ENCODE measurements at regions not wholly inside any gene's neighbourhood (a gene's known extent, or its start where the extent isn't known, plus 50 kb on each side); places are given as distances from the start of the nearest gene placed in this dataset.

DNA sequence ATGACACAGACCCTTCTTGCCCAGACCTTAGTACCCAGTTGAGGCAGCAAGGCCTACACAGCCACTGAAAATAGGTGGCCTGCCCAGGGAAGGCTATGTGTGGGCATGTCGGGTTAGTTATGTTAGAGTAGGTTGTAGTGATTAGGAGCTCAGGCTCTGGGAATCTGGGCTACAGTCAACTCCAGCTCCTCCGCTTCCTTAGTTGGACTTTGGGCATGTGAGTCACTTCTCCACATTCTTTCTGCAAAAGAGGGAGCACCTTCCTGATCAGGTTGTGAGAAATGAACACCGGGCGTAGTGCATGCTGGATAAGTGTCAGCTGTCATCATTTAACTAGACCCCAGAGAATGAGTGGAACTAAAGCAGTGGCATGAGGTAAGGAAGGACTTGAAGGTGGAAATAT, 64.8 kb downstream of the ARHGAP35 start:
- TF ChIP-seq REST (IDR thresholded peaks at IDR 0.05; ENCODE audit: insufficient read depth in 1 of 2, low read depth in 2 of 2, low read length in 2 of 2) (no peak), POLR2AphosphoS5 (IDR thresholded peaks at IDR 0.05; ENCODE audit: low read depth, low read length) (no peak), TAF1 (IDR thresholded peaks at IDR 0.05; ENCODE audit: borderline replicate concordance, insufficient read depth, low read length) (no peak), SIN3A (IDR thresholded peaks at IDR 0.05; ENCODE audit: borderline replicate concordance, insufficient read depth, low read length) (no peak), FOXP2 (optimal IDR thresholded peaks at IDR 0.05; ENCODE audit: borderline replicate concordance, extremely low read depth, extremely low read length, insufficient read depth) (no peak)

DNA sequence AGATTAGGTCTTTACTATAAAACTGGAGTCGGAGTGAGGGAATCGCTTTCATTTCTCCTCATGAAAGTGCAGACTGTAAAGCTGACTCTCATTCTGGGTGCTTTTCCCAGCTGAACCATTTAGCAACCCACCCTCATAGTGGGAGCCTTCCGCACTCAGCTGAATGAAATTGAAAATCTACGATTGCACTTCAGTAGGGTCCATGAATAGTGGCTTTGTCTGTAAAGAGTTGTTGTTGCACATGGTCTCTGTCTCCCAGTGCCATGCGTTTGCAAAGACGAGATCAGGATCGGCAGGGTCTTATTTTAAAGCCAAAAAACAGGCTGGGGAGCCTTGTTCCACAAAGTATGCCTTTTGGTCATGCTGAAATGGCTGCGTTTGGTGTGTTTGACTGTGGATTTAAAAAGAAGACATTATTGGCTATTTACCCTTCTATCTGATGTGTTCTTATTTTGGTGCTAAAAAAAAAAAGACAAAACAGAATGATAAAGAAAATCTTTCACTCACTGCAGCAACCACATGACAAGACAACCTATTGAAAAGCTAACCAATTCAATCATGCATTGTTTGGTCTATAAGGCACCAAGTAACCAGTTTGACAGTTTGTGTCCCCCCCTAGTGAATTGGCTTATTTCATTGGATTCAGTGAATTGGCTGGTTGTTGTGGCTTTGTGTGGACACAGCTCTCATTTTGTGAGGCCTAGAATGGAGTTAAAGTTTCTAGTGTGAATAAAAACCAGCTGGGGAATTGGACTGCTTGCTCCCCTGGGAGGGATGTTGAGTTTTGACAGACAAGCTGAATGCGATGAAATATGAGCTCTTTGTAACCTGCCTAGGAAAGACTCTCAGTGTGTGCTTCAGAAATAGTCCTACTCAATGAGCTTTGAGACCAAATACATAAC, 65.6 kb downstream of the ARHGAP35 start:
- TF ChIP-seq FOXP2 (optimal IDR thresholded peaks at IDR 0.05; ENCODE audit: borderline replicate concordance, extremely low read depth, extremely low read length, insufficient read depth) (no peak), SIN3A (IDR thresholded peaks at IDR 0.05; ENCODE audit: borderline replicate concordance, insufficient read depth, low read length) (no peak), POLR2AphosphoS5 (IDR thresholded peaks at IDR 0.05; ENCODE audit: low read depth, low read length) (no peak), TAF1 (IDR thresholded peaks at IDR 0.05; ENCODE audit: borderline replicate concordance, insufficient read depth, low read length) (no peak), REST (IDR thresholded peaks at IDR 0.05; ENCODE audit: insufficient read depth in 1 of 2, low read depth in 2 of 2, low read length in 2 of 2) (no peak)

DNA sequence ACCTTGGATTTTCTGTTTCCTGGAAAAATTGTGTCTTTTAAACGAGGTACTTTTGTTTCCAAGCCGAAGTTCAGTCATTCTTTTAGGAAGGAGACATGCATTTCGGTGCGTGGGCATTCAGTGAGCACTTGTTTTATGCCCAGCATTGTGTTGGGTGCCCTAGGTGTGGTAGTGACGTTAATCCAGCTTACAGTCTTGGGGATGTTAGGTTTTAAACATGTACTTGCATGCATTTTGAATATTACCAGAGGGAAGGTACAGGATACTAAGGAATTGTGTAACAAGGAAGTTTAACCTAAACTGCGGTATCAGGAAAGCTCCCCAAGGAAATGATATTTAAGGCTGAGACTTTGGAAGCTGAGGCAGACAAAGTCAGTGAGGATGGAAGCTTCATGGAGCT, 66.3 kb downstream of the ARHGAP35 start:
- TF ChIP-seq SIN3A (IDR thresholded peaks at IDR 0.05; ENCODE audit: borderline replicate concordance, insufficient read depth, low read length): no peak
- no peak for TF ChIP-seq FOXP2 (optimal IDR thresholded peaks at IDR 0.05; ENCODE audit: borderline replicate concordance, extremely low read depth, extremely low read length, insufficient read depth)
- TF ChIP-seq REST (IDR thresholded peaks at IDR 0.05; ENCODE audit: insufficient read depth in 1 of 2, low read depth in 2 of 2, low read length in 2 of 2): no peak
- no peak for TF ChIP-seq POLR2AphosphoS5 (IDR thresholded peaks at IDR 0.05; ENCODE audit: low read depth, low read length)
- TF ChIP-seq TAF1 (IDR thresholded peaks at IDR 0.05; ENCODE audit: borderline replicate concordance, insufficient read depth, low read length): no peak

DNA sequence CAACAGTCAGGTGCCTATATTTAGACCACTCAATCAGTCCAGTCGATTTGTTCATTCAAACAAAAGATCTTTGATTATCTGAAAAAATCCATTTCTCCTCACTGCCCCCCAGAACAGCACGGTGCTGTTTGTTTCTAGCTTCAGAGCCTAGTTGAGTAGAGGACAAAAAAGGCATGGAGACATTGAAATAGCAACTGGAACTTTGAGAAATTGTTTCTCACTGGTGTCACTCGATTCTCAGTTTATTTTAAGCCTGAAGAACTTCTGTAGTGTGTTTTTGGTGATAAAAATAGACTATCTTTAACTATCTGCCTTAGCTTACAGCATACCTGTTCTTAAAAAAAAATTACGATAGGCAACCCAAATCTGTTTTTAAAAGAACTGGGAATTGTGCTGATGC, 67.1 kb downstream of the ARHGAP35 start:
- no peak for TF ChIP-seq SIN3A (IDR thresholded peaks at IDR 0.05; ENCODE audit: borderline replicate concordance, insufficient read depth, low read length)
- TF ChIP-seq REST (IDR thresholded peaks at IDR 0.05; ENCODE audit: insufficient read depth in 1 of 2, low read depth in 2 of 2, low read length in 2 of 2): no peak
- no peak for TF ChIP-seq FOXP2 (optimal IDR thresholded peaks at IDR 0.05; ENCODE audit: borderline replicate concordance, extremely low read depth, extremely low read length, insufficient read depth)
- TF ChIP-seq POLR2AphosphoS5 (IDR thresholded peaks at IDR 0.05; ENCODE audit: low read depth, low read length): no peak
- TF ChIP-seq TAF1 (IDR thresholded peaks at IDR 0.05; ENCODE audit: borderline replicate concordance, insufficient read depth, low read length): no peak
